GM21825 (cell line): ENCODE measurements at regions not wholly inside any gene's neighbourhood (a gene's known extent, or its start where the extent isn't known, plus 50 kb on each side); places are given as distances from the start of the nearest gene placed in this dataset.

Experiments
- ATAC-seq: cut with Tn5 transposase; IDR thresholded peaks from one replicate; pipeline ENCODE4 v1.9.1; 2021; ENCODE audit warnings: mild to moderate bottlenecking, moderate library complexity; ENCODE audit not compliant: unreplicated experiment

GRCh38 chr9:126235336-126236243 lies 91.0 kb upstream of the MVB12B start:
- ATAC-seq, result no peak

- ATAC-seq, result no peak
Measured at GRCh38 chr9:126236273-126236672, 90.4 kb upstream of the MVB12B start.

GRCh38 chr9:126238415-126238814 lies 88.2 kb upstream of the MVB12B start:
- ATAC-seq, result no peak

- ATAC-seq, result no peak
Measured at GRCh38 chr9:126239515-126239914, 87.1 kb upstream of the MVB12B start.

GRCh38 chr9:126240835-126241234 lies 85.8 kb upstream of the MVB12B start:
- no peak for ATAC-seq

GRCh38 chr9:126248680-126249079 lies 77.9 kb upstream of the MVB12B start:
- no peak for ATAC-seq

GRCh38 chr9:126261584-126262356 lies 64.9 kb upstream of the MVB12B start:
- no peak for ATAC-seq

- no peak for ATAC-seq
Measured at GRCh38 chr9:126262738-126263137, 63.9 kb upstream of the MVB12B start.

- ATAC-seq, result no peak
Measured at GRCh38 chr9:126270556-126270955, 56.1 kb upstream of the MVB12B start.

GRCh38 chr9:126275386-126276001 lies 51.1 kb upstream of the MVB12B start:
- no peak for ATAC-seq

- no peak for ATAC-seq
Measured at GRCh38 chr9:126276056-126276728, 50.4 kb upstream of the MVB12B start.
